ENCODE measurements at regions not wholly inside any gene's neighbourhood (a gene's known extent, or its start where the extent isn't known, plus 50 kb on each side); places are given as distances from the start of the nearest gene placed in this dataset.

DNA sequence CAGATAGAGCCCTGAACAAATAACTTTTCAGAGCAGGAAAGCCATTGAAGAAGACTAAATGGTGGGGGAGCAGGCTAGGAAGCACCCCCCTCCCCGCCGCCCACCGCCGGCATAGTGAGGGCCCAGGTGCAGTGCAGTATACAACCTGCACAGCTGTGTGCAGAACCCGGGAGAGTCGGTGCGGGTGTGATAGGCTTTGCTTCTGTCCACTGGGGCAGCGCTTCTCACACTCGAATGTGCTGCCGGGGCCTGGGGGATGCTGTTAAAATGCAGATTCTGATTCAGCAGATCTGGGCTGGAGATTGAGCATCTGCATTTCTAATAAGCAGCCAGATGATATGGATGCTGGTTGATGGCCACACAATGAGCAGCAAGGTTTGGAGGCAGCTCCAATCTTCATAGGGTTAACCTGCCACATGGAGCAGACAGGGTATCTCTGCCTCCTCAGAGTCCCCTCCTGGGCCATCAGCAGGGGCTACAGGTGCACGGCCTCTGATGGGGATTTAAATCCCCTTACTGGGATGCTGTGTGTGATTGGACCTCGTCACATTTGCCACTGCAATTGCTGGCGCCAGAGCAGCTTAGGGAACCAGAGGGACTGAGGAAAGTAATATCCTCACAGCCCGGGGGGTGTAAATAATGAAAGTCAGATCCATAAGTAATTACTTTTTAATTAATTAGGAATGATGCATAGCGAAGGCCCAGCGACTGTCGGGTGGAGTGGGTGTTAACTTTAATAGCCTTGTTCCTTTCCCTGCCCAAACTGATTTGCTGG lies 172.0 kb upstream of the RPL38 start:
- TF ChIP-seq SIN3A (IDR thresholded peaks at IDR 0.05; ENCODE audit: borderline replicate concordance, insufficient read depth, low read length), result no peak
- TF ChIP-seq REST (IDR thresholded peaks at IDR 0.05; ENCODE audit: insufficient read depth in 1 of 2, low read depth in 2 of 2, low read length in 2 of 2), result no peak
- no peak for TF ChIP-seq POLR2AphosphoS5 (IDR thresholded peaks at IDR 0.05; ENCODE audit: low read depth, low read length)
- no peak for TF ChIP-seq TAF1 (IDR thresholded peaks at IDR 0.05; ENCODE audit: borderline replicate concordance, insufficient read depth, low read length)

All from PFSK-1 (cell line).